H1 (cell line): ENCODE measurements at regions not wholly inside any gene's neighbourhood (a gene's known extent, or its start where the extent isn't known, plus 50 kb on each side); places are given as distances from the start of the nearest gene placed in this dataset.

Source experiments
- POLR2A ChIP-seq, 2 experiments: IDR thresholded peaks; 1 replicate in 1 of 2; 2 replicates in 1 of 2; pipeline ENCODE4 v1.6.1; 2011; ENCODE audit warnings: low read depth in 2 of 2, low read length in 2 of 2, mild to moderate bottlenecking in 2 of 2; ENCODE audit errors: control extremely low read depth in 1 of 2
- POLR2AphosphoS5 ChIP-seq: IDR thresholded peaks from 2 replicates; pipeline ENCODE4 v1.6.1; 2011; ENCODE audit warnings: low read depth, low read length
- TEAD4 ChIP-seq: IDR thresholded peaks from 2 replicates; pipeline ENCODE4 v1.6.1; 2012; ENCODE audit warnings: low read depth, low read length, inconsistent platforms, mixed read lengths
- TF ChIP-seq, protein P1 (sequence below), 3 experiments: IDR thresholded peaks; 1 replicate in 2 of 3; 2 replicates in 1 of 3; pipeline versions ENCODE4 v1.5.1 to v1.6.1; 2011; ENCODE audit warnings: low read length in 3 of 3, mild to moderate bottlenecking in 3 of 3, inconsistent platforms in 2 of 3, low read depth in 1 of 3, moderate library complexity in 1 of 3; ENCODE audit not compliant: insufficient read depth in 1 of 3; ENCODE audit errors: control extremely low read depth in 1 of 3

DNA sequence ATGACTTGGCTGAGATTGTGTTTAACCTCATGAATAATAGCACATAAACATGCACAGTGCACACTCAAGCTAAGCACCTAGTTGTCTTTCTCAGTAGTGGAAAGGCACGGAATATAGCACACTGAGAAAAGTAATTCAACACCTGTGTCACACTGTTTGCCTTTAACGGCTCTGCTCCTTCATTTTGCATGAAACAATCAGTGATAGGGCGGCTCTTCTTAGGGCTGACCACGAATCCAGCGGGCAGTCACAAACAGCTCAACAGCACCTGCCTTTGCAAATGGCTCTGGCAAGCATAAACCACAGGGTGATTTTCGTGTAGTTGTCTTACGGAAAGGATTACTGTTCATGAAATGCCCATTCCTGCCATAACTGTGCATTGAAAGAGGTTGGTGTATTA is 954.0 kb upstream of the TENM3 start:
- no peak for TF ChIP-seq TEAD4
- no peak for TF ChIP-seq POLR2A (IDR thresholded peaks at IDR 0.05; ENCODE audit: control extremely low read depth in 1 of 2, low read depth in 2 of 2, low read length in 2 of 2)
- TF ChIP-seq, protein P1, sequence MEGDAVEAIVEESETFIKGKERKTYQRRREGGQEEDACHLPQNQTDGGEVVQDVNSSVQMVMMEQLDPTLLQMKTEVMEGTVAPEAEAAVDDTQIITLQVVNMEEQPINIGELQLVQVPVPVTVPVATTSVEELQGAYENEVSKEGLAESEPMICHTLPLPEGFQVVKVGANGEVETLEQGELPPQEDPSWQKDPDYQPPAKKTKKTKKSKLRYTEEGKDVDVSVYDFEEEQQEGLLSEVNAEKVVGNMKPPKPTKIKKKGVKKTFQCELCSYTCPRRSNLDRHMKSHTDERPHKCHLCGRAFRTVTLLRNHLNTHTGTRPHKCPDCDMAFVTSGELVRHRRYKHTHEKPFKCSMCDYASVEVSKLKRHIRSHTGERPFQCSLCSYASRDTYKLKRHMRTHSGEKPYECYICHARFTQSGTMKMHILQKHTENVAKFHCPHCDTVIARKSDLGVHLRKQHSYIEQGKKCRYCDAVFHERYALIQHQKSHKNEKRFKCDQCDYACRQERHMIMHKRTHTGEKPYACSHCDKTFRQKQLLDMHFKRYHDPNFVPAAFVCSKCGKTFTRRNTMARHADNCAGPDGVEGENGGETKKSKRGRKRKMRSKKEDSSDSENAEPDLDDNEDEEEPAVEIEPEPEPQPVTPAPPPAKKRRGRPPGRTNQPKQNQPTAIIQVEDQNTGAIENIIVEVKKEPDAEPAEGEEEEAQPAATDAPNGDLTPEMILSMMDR (IDR thresholded peaks at IDR 0.05; ENCODE audit: control extremely low read depth in 1 of 3, insufficient read depth in 1 of 3, low read depth in 1 of 3, low read length in 3 of 3): no peak
- TF ChIP-seq POLR2AphosphoS5: no peak
